ENCODE measurements at regions not wholly inside any gene's neighbourhood (a gene's known extent, or its start where the extent isn't known, plus 50 kb on each side); places are given as distances from the start of the nearest gene placed in this dataset.
A peak's percentile ranks its signal among the peaks of the same experiment; 100 is the strongest.

GRCh38 chr3:176820764-176821163, 376.5 kb downstream of the TBL1XR1 start:
- Histone ChIP-seq H3K4me2 (no peak overlapping the region), H2AFZ (no peak overlapping the region), H3K4me3 (no peak overlapping the region), H3K9me2 (replicated peaks; ENCODE audit: insufficient read depth) (no peaks in the 10 kb centered on the region), H3K27ac (no peak overlapping the region), H3K4me1 (ENCODE audit: insufficient read depth) (no peaks in the 10 kb centered on the region), H3K36me3 (replicated peaks; ENCODE audit: insufficient read depth, low read depth) (no peaks in the 10 kb centered on the region), H3K27me3 (no peaks in the 10 kb centered on the region), H4K20me1 (ENCODE audit: insufficient read depth, poor library complexity, severe bottlenecking) (no peaks in the 10 kb centered on the region), H3K79me2 (no peaks in the 10 kb centered on the region), H3K9me3 (ENCODE audit: low read depth) (no peaks in the 10 kb centered on the region)
- DNase-seq (ENCODE audit: low spot score) = no peak
- WGBS (ENCODE audit: low lambda C conversion rate, missing lambda C conversion rate) = 95% methylated on average over 2 of the region's 2 CpGs
- TF ChIP-seq EZH2phosphoT487 (IDR thresholded peaks at IDR 0.05; ENCODE audit: low read depth, severe bottlenecking, unreplicated experiment) (no peak), EZH2 (IDR thresholded peaks at IDR 0.05; ENCODE audit: borderline replicate concordance) (no peak)
- TF ChIP-seq, protein P1, sequence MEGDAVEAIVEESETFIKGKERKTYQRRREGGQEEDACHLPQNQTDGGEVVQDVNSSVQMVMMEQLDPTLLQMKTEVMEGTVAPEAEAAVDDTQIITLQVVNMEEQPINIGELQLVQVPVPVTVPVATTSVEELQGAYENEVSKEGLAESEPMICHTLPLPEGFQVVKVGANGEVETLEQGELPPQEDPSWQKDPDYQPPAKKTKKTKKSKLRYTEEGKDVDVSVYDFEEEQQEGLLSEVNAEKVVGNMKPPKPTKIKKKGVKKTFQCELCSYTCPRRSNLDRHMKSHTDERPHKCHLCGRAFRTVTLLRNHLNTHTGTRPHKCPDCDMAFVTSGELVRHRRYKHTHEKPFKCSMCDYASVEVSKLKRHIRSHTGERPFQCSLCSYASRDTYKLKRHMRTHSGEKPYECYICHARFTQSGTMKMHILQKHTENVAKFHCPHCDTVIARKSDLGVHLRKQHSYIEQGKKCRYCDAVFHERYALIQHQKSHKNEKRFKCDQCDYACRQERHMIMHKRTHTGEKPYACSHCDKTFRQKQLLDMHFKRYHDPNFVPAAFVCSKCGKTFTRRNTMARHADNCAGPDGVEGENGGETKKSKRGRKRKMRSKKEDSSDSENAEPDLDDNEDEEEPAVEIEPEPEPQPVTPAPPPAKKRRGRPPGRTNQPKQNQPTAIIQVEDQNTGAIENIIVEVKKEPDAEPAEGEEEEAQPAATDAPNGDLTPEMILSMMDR (IDR thresholded peaks at IDR 0.05; ENCODE audit: poor library complexity) = no peak

DNA sequence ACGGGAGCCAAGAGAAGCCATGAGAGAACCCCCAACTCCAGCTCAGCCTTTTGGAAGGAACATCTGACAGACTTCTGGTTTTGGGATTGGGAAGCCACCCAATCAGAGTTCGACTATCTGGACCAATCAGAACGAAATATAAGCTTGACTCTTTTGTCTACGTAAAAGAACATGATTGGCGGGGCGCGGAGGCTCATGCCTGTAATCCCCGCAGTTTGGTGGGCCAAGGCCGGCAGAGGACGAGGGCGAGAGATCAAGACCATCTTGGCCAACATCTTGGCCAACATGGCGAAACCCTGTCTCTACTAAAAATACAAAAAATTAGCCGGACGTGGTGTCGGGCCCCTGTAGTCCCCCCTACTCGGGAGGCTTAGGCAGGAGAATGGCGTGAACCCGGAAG, 380.3 kb downstream of the TBL1XR1 start:
- Histone ChIP-seq H3K27ac (no peak overlapping the region), H3K9me2 (replicated peaks; ENCODE audit: insufficient read depth) (no peaks in the 10 kb centered on the region), H3K36me3 (replicated peaks; ENCODE audit: insufficient read depth, low read depth) (no peaks in the 10 kb centered on the region), H3K27me3 (no peaks in the 10 kb centered on the region), H2AFZ (no peak overlapping the region), H3K4me1 (ENCODE audit: insufficient read depth) (no peaks in the 10 kb centered on the region), H4K20me1 (ENCODE audit: insufficient read depth, poor library complexity, severe bottlenecking) (no peaks in the 10 kb centered on the region), H3K4me3 (no peak overlapping the region), H3K9me3 (ENCODE audit: low read depth) (no peaks in the 10 kb centered on the region), H3K79me2 (no peaks in the 10 kb centered on the region), H3K4me2 (no peak overlapping the region)
- TF ChIP-seq EZH2phosphoT487 (IDR thresholded peaks at IDR 0.05; ENCODE audit: low read depth, severe bottlenecking, unreplicated experiment) (no peak), EZH2 (IDR thresholded peaks at IDR 0.05; ENCODE audit: borderline replicate concordance) (no peak)
- TF ChIP-seq, protein P1 (IDR thresholded peaks at IDR 0.05; ENCODE audit: poor library complexity) = no peak
- DNase-seq (ENCODE audit: low spot score) = no peak
- WGBS (ENCODE audit: low lambda C conversion rate, missing lambda C conversion rate) = 92% methylated on average over 18 of the region's 18 CpGs

- no peaks in the 10 kb centered on the region for H4K20me1 ChIP-seq (ENCODE audit: insufficient read depth, poor library complexity, severe bottlenecking)
- no peaks in the 10 kb centered on the region for H3K9me2 ChIP-seq (replicated peaks; ENCODE audit: insufficient read depth)
- H2AFZ ChIP-seq = peak overlapping the region; percentile 51
- H3K9me3 ChIP-seq (ENCODE audit: low read depth) = no peaks in the 10 kb centered on the region
- no peaks in the 10 kb centered on the region for H3K4me1 ChIP-seq (ENCODE audit: insufficient read depth)
- H3K4me2 ChIP-seq = peak overlapping the region; percentile 46
- H3K79me2 ChIP-seq = no peaks in the 10 kb centered on the region
- 7% methylated on average over 12 of the region's 12 CpGs for WGBS (ENCODE audit: low lambda C conversion rate, missing lambda C conversion rate)
- no peak overlapping the region for H3K27ac ChIP-seq
- TF ChIP-seq EZH2 (IDR thresholded peaks at IDR 0.05; ENCODE audit: borderline replicate concordance) (no peak), EZH2phosphoT487 (IDR thresholded peaks at IDR 0.05; ENCODE audit: low read depth, severe bottlenecking, unreplicated experiment) (no peak)
- TF ChIP-seq, protein P1 (IDR thresholded peaks at IDR 0.05; ENCODE audit: poor library complexity) = peak; percentile 65
- no peak overlapping the region for H3K4me3 ChIP-seq
- peak; percentile 81 for DNase-seq (ENCODE audit: low spot score)
- no peaks in the 10 kb centered on the region for H3K27me3 ChIP-seq
- H3K36me3 ChIP-seq (replicated peaks; ENCODE audit: insufficient read depth, low read depth) = no peaks in the 10 kb centered on the region
These were observed 383.0 kb downstream of the TBL1XR1 start for GRCh38 chr3:176814285-176814684.

DNA sequence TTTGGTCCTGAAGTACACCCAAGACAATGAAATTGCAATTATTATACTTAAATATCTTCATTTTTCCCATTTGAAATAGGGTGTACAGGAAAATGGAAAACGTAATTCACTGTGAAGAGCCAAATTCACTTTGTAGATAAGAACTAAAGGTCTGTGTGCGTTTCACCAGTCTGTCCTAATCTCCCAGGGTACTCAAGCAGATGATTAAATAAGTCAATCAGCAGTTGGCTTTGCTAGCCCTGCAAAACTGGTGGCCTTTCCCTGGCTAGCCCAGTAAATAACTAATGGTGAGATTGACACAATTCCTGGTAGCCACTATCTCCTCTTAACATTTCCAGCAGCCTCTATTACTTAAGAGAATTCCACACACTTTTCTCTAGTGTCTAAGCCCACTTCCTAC, 389.3 kb downstream of the TBL1XR1 start:
- no peaks in the 10 kb centered on the region for H3K9me3 ChIP-seq (ENCODE audit: low read depth)
- H3K27ac ChIP-seq = no peak overlapping the region
- no peak overlapping the region for H3K4me2 ChIP-seq
- H3K9me2 ChIP-seq (replicated peaks; ENCODE audit: insufficient read depth) = no peaks in the 10 kb centered on the region
- no peak overlapping the region for H3K4me3 ChIP-seq
- H4K20me1 ChIP-seq (ENCODE audit: insufficient read depth, poor library complexity, severe bottlenecking) = no peaks in the 10 kb centered on the region
- no peaks in the 10 kb centered on the region for H3K27me3 ChIP-seq
- no peaks in the 10 kb centered on the region for H3K4me1 ChIP-seq (ENCODE audit: insufficient read depth)
- WGBS (ENCODE audit: low lambda C conversion rate, missing lambda C conversion rate) = 33% methylated on average over 2 of the region's 2 CpGs
- no peaks in the 10 kb centered on the region for H3K79me2 ChIP-seq
- no peak for TF ChIP-seq EZH2 (IDR thresholded peaks at IDR 0.05; ENCODE audit: borderline replicate concordance)
- TF ChIP-seq EZH2phosphoT487 (IDR thresholded peaks at IDR 0.05; ENCODE audit: low read depth, severe bottlenecking, unreplicated experiment) = no peak
- TF ChIP-seq, protein P1 (IDR thresholded peaks at IDR 0.05; ENCODE audit: poor library complexity) = no peak
- H3K36me3 ChIP-seq (replicated peaks; ENCODE audit: insufficient read depth, low read depth) = no peaks in the 10 kb centered on the region
- no peak overlapping the region for H2AFZ ChIP-seq
- no peak for DNase-seq (ENCODE audit: low spot score)

Data from hepatocyte (in vitro differentiated cells).